SK-N-MC (cell line): ENCODE measurements at regions not wholly inside any gene's neighbourhood (a gene's known extent, or its start where the extent isn't known, plus 50 kb on each side); places are given as distances from the start of the nearest gene placed in this dataset.
A peak's percentile ranks its signal among the peaks of the same experiment; 100 is the strongest.

ENCODE experiments used
- DNase-seq: peaks from one replicate; pipeline ENCODE4 v3.0.0-alpha.2; 2011; ENCODE audit warnings: low read depth, low spot score
- H3K27ac ChIP-seq: fragments of 200-600 bp; sonication (generic); 2 replicates; pipeline ENCODE4 v1.5.1; 2016; ENCODE audit warnings: mixed run types
- H3K36me3 ChIP-seq: fragments of 200-600 bp; sonication (generic); 2 replicates; pipeline ENCODE4 v1.6.1; 2017; ENCODE audit warnings: antibody characterized with exemption, low read length, mixed read lengths; ENCODE audit not compliant: insufficient read depth
- H3K4me3 ChIP-seq: fragments of 200-600 bp; sonication (generic); 2 replicates; pipeline ENCODE4 v1.5.1; 2016
- H3K9ac ChIP-seq: fragments of 200-600 bp; sonication (generic); 2 replicates; pipeline ENCODE4 v1.8.0; 2017; ENCODE audit warnings: mixed run types, mixed read lengths; ENCODE audit not compliant: insufficient read length
- H3K9me3 ChIP-seq: fragments of 200-600 bp; sonication (generic); 2 replicates; pipeline ENCODE4 v1.6.1; 2017; ENCODE audit warnings: low read depth, mild to moderate bottlenecking, antibody characterized with exemption, low read length, moderate library complexity, mixed read lengths
- EZH2 ChIP-seq: fragments of 200-600 bp; sonication (generic); IDR thresholded peaks from one replicate; pipeline ENCODE4 v1.6.1; 2017; ENCODE audit warnings: antibody characterized with exemption
- FOXP2 ChIP-seq: optimal IDR thresholded peaks from 2 replicates; pipeline ENCODE3; 2011; ENCODE audit warnings: mild to moderate bottlenecking, moderate library complexity; ENCODE audit not compliant: insufficient read depth; ENCODE audit errors: extremely low read length, control extremely low read depth
- POLR2AphosphoS5 ChIP-seq: IDR thresholded peaks from 2 replicates; pipeline ENCODE4 v1.6.1; 2012; ENCODE audit warnings: mild to moderate bottlenecking, low read depth, low read length, borderline replicate concordance

DNA sequence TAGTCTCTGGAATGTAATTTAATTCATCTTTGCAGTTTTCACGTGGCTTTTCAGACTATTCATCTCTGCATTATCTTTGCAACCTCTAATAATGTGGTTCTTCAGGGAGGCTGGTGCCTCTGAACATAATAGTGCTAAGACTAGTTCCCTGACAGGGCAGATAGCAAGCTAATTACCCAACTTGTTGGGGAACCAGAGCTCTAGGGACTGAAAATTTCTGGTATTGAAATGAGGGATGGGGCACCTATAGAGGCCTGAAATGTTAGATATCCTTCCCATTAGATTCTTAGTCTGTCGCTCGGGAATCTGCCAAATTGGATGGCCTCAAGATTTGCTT lies 693.6 kb upstream of the MAP3K7 start:
- Histone ChIP-seq H3K4me3 (no peak overlapping the region), H3K9ac (no peak overlapping the region), H3K9me3 (no peaks in the 10 kb centered on the region), H3K36me3 (no peaks in the 10 kb centered on the region), H3K27ac (no peak overlapping the region)
- TF ChIP-seq EZH2 (no peak), POLR2AphosphoS5 (no peak), FOXP2 (no peak)
- DNase-seq, result no peak

GRCh38 chr6:91279740-91280493 lies 693.0 kb upstream of the MAP3K7 start:
- no peak for DNase-seq
- Histone ChIP-seq H3K27ac (no peak overlapping the region), H3K9me3 (no peaks in the 10 kb centered on the region), H3K4me3 (no peak overlapping the region), H3K36me3 (no peaks in the 10 kb centered on the region), H3K9ac (no peak overlapping the region)
- TF ChIP-seq EZH2, result no peak
- TF ChIP-seq FOXP2, result no peak
- TF ChIP-seq POLR2AphosphoS5, result no peak

- no peak for TF ChIP-seq FOXP2
- TF ChIP-seq EZH2, result no peak
- no peak for TF ChIP-seq POLR2AphosphoS5
- Histone ChIP-seq H3K9me3 (no peaks in the 10 kb centered on the region), H3K4me3 (no peak overlapping the region), H3K27ac (no peak overlapping the region), H3K36me3 (no peaks in the 10 kb centered on the region), H3K9ac (no peak overlapping the region)
- DNase-seq, result no peak
Measured at GRCh38 chr6:91278416-91278815, 691.5 kb upstream of the MAP3K7 start.

DNA sequence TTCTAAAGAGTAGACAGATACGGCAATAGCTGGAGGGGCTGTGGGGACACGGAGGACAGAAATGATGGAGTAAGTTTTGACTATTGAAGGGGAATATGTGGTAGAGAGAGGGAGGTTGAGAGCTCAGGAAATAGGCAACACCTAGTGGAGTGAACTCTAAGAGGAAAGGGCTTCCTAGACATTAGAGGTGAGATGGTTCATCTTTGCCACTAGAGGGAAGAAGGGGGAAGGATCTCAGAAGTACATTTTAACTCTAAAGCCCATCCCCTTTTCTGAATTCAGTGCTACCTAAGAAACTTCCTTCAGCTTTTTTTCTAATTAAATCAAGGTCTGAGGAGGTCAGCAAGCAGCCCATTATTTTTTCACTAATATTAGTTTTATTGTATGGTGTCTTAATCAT lies 689.4 kb upstream of the MAP3K7 start:
- Histone ChIP-seq H3K4me3 (no peak overlapping the region), H3K9ac (no peak overlapping the region), H3K36me3 (no peaks in the 10 kb centered on the region), H3K27ac (no peak overlapping the region), H3K9me3 (no peaks in the 10 kb centered on the region)
- no peak for DNase-seq
- no peak for TF ChIP-seq EZH2
- no peak for TF ChIP-seq POLR2AphosphoS5
- TF ChIP-seq FOXP2, result no peak

DNA sequence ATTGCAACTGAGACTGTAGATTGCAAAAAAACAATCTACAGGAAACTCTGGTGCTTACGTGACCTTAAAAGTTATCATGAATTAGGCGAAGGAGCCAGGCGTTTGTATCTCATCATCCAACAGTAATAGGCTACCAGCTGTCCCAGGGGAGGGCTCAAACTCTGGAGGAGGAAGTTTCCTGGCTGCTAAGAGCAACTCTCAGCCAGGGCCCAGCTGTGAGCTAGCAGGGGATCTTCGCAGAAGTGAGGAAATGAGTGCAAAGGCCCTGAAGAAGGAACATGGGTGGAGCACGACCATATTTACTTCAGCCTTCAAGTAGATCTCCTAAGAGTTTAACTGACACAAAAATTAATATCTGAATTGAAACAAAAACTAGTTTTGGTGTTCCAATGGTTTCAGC lies 686.9 kb upstream of the MAP3K7 start:
- H3K27ac ChIP-seq, result peak overlapping the region; percentile 49; the same call in 1 of the 2 replicates
- no peaks in the 10 kb centered on the region for H3K9me3 ChIP-seq
- DNase-seq, result peak; percentile 69
- no peaks in the 10 kb centered on the region for H3K36me3 ChIP-seq
- TF ChIP-seq POLR2AphosphoS5 (no peak; the same call in 1 of the 2 replicates), FOXP2 (no peak), EZH2 (no peak)
- H3K9ac ChIP-seq, result no peak overlapping the region
- H3K4me3 ChIP-seq, result peak overlapping the region; percentile 45

DNA sequence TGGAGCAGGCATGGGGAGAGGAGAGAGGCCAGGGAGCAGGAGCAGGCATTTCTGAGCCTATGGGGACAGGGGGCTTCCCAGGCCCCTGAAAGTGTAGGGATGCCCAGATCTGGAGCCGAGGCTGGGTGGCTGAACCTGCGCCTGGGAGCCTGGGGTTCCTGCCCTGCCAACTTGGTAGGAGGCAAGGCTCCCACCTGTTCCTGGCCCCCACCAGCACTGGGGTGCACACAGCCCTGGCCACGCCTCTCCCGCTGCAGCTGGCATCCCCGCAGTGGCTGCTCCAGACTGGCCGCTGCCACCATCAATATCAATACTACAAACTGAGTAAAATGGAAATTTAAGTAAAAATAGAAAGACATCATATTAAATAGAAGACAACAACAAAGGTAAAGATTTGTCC lies 684.9 kb upstream of the MAP3K7 start:
- Histone ChIP-seq H3K4me3 (no peak overlapping the region), H3K9ac (no peak overlapping the region), H3K9me3 (no peaks in the 10 kb centered on the region), H3K36me3 (no peaks in the 10 kb centered on the region), H3K27ac (no peak overlapping the region)
- no peak for DNase-seq
- TF ChIP-seq EZH2 (no peak), POLR2AphosphoS5 (no peak), FOXP2 (no peak)

- Histone ChIP-seq H3K27ac (no peak overlapping the region), H3K9me3 (no peaks in the 10 kb centered on the region), H3K9ac (no peak overlapping the region), H3K36me3 (no peaks in the 10 kb centered on the region), H3K4me3 (no peak overlapping the region)
- no peak for DNase-seq
- no peak for TF ChIP-seq POLR2AphosphoS5
- TF ChIP-seq EZH2, result no peak
- TF ChIP-seq FOXP2, result no peak
Measured at GRCh38 chr6:91268941-91269340, 682.1 kb upstream of the MAP3K7 start.

DNA sequence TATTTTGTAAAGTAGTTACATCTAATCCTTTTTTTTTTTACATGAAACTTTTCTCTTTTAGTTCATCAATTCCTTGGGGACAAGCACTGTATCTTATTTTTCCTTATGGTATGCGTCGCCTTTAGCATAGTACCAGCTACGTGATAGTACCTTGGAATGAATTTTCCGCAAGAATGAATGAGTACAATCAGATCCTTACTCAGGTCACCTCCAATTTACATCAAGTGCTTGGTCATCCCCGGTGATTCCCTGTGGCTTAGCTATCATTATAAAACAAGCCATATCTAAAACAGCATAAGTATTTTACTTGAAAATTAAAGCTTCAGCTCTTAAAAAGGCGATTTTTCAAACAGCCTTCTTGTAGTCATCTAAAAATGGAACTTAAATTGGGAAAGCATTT lies 680.4 kb upstream of the MAP3K7 start:
- Histone ChIP-seq H3K27ac (no peak overlapping the region; the same call in 1 of the 2 replicates), H3K36me3 (no peaks in the 10 kb centered on the region), H3K9me3 (no peaks in the 10 kb centered on the region), H3K9ac (no peak overlapping the region), H3K4me3 (no peak overlapping the region)
- no peak for DNase-seq
- TF ChIP-seq FOXP2 (no peak), EZH2 (no peak), POLR2AphosphoS5 (no peak)

- Histone ChIP-seq H3K9me3 (no peaks in the 10 kb centered on the region), H3K9ac (no peak overlapping the region), H3K27ac (no peak overlapping the region), H3K4me3 (no peak overlapping the region), H3K36me3 (no peaks in the 10 kb centered on the region)
- no peak for TF ChIP-seq EZH2
- no peak for TF ChIP-seq POLR2AphosphoS5
- no peak for TF ChIP-seq FOXP2
- no peak for DNase-seq
Measured at GRCh38 chr6:91266156-91266555, 679.3 kb upstream of the MAP3K7 start.
